ENCODE measurements at regions not wholly inside any gene's neighbourhood (a gene's known extent, or its start where the extent isn't known, plus 50 kb on each side); places are given as distances from the start of the nearest gene placed in this dataset.
"Not testable (repeated sequence)": the region's sequence is repeated elsewhere in the genome, so short reads cannot be mapped to it uniquely, and the experiment has no call there.

DNA sequence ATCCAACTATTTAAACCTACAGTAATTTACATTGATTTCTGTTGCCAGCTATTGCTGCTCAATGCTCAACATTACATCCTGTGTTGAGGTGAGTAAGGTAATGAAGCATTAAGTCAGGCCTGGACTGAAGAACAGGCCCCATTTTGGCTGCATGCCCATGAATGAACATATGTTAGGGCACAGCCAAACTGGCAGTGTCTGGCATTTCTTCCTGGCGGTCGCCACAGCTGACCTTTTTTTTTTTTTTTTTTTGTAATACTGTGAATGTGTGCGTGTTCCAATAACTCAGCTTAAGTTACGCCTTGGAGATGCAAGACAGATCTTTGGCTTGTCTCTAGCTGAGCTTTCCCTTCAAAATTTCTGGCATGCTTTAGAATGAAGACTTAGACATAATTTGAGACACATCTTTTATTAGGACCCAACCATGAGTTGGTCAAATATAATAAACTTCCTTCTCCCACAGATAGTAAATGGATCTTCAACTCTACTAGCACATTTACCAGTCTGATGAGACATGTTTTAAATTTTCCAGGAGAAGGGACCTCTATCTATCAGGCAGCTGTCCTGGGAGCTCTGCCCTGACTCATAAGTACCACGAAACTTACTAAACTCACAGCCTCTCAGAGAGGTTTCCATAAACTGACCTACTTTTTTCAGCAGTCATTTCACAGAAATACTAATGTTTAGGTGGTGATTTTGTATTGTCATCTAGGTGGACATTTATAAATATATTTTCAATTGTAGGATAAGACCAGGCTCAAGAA lies 341.1 kb upstream of the RUNX1 start:
- TF ChIP-seq, protein P1, sequence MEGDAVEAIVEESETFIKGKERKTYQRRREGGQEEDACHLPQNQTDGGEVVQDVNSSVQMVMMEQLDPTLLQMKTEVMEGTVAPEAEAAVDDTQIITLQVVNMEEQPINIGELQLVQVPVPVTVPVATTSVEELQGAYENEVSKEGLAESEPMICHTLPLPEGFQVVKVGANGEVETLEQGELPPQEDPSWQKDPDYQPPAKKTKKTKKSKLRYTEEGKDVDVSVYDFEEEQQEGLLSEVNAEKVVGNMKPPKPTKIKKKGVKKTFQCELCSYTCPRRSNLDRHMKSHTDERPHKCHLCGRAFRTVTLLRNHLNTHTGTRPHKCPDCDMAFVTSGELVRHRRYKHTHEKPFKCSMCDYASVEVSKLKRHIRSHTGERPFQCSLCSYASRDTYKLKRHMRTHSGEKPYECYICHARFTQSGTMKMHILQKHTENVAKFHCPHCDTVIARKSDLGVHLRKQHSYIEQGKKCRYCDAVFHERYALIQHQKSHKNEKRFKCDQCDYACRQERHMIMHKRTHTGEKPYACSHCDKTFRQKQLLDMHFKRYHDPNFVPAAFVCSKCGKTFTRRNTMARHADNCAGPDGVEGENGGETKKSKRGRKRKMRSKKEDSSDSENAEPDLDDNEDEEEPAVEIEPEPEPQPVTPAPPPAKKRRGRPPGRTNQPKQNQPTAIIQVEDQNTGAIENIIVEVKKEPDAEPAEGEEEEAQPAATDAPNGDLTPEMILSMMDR (IDR thresholded peaks at IDR 0.05): no peak
- TF ChIP-seq POLR2A (IDR thresholded peaks at IDR 0.05): no peak
- no peak overlapping the region for H3K27ac ChIP-seq
- no peaks in the 10 kb centered on the region for H3K9me3 ChIP-seq
- H3K27me3 ChIP-seq: no peaks in the 10 kb centered on the region
- no peak overlapping the region for H3K4me3 ChIP-seq (replicated peaks in 1 of 3)
- peak; percentile 29 to 30 for DNase-seq
- H3K4me1 ChIP-seq: no peaks in the 10 kb centered on the region
- H3K36me3 ChIP-seq: no peaks in the 10 kb centered on the region
- intact Hi-C loops (cut with DNase I): loop anchor here (10.0 kb wide), 1 partner anchor 645 kb away; no protein-coding TSS in a partner anchor
- 62 to 68% methylated on average over 5 of the region's 5 CpGs for WGBS, 2 donors

DNA sequence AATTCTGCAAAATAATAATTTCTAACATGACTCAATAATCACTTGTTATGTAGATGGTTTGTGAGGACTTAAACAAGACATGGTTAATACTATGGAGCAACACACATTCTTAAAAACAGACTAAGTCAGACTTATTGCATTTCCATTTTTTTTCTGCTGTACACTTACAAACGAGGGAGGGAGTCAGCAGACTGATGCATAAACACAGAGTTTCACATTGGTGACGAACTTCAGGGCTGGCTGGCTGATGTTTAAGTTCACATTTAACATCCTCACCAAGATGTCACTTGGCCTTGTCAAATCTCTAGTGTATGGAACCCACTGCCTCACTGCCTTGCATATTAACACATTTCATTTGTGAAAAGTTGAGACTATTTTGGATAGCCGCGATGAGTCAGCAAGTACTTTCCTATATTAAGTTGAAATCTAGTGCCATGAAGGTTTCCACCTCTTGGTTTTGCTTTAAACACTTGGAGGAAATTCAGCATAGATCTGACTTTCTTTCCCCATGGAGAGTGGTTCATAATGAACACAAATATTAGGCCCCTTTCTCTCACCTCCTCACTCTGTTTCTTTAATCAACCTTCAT lies 337.5 kb upstream of the RUNX1 start:
- WGBS, 2 donors: 91 to 93% methylated on average over 4 of the region's 4 CpGs
- TF ChIP-seq, protein P1 (IDR thresholded peaks at IDR 0.05): no peak
- no peak for TF ChIP-seq POLR2A (IDR thresholded peaks at IDR 0.05)

DNA sequence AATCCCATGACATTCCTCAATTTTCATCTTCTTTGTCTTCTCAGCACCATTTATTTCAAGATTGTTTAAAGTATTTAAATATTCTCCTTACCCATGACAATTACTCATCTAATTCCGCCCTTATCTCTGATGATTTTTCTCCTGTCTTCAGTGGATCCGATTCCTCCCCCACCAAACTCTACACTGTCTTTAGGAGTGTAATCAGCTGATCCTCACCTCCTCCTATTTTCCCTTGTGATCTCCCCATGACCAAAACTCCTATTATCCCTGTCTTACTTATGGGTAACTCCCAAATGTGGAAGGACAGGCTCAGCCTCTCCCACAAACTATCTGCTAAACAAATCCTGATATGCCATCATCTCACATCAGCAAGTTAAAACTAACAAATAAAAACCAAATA lies 335.3 kb upstream of the RUNX1 start:
- intact Hi-C loops (cut with DNase I): no loop called here
- no peak for DNase-seq
- WGBS, 2 donors: 88 to 92% methylated on average over 2 of the region's 2 CpGs
- TF ChIP-seq, protein P1 (IDR thresholded peaks at IDR 0.05): no peak
- no peak for TF ChIP-seq POLR2A (IDR thresholded peaks at IDR 0.05)
- Histone ChIP-seq H3K36me3 (no peaks in the 10 kb centered on the region), H3K27ac (no peak overlapping the region), H3K27me3 (no peaks in the 10 kb centered on the region), H3K9me3 (no peaks in the 10 kb centered on the region), H3K4me1 (no peaks in the 10 kb centered on the region), H3K4me3 (replicated peaks in 1 of 3) (no peak overlapping the region)

More for the DNA sequence above, 337.5 kb upstream of the RUNX1 start:
- DNase-seq: no peak
- H3K4me1 ChIP-seq: no peaks in the 10 kb centered on the region
- intact Hi-C loops (cut with DNase I): no loop called here
- H3K36me3 ChIP-seq: no peaks in the 10 kb centered on the region
- H3K9me3 ChIP-seq: no peaks in the 10 kb centered on the region
- H3K4me3 ChIP-seq (replicated peaks in 1 of 3): no peak overlapping the region
- no peak overlapping the region for H3K27ac ChIP-seq
- no peaks in the 10 kb centered on the region for H3K27me3 ChIP-seq

DNA sequence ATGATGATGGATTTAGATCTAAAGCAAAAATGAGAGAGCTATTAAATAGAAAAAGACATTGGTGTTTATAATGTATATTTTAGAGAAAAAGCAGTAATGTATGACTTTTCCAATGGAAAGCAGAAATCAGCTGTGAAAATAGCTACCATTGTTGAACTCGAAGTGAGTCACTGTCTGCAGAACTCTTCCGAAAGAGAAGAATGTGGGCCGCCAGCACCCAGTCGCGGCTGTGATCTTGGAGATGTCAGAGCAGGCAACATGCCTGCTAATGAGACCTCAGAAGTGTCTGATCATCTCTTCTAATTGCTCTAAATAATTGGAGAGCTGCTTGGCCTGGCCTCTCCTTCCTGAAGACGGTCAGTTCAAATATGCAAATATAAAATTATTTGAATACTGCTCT lies 333.6 kb upstream of the RUNX1 start:
- Histone ChIP-seq H3K36me3 (no peaks in the 10 kb centered on the region), H3K27ac (no peak overlapping the region), H3K4me1 (no peaks in the 10 kb centered on the region), H3K27me3 (no peaks in the 10 kb centered on the region), H3K9me3 (no peaks in the 10 kb centered on the region), H3K4me3 (replicated peaks in 1 of 3) (no peak overlapping the region)
- no peak for DNase-seq
- WGBS, 2 donors: 87 to 90% methylated on average over 6 of the region's 6 CpGs
- intact Hi-C loops (cut with DNase I): no loop called here
- TF ChIP-seq, protein P1 (IDR thresholded peaks at IDR 0.05): no peak
- TF ChIP-seq POLR2A (IDR thresholded peaks at IDR 0.05): no peak

DNA sequence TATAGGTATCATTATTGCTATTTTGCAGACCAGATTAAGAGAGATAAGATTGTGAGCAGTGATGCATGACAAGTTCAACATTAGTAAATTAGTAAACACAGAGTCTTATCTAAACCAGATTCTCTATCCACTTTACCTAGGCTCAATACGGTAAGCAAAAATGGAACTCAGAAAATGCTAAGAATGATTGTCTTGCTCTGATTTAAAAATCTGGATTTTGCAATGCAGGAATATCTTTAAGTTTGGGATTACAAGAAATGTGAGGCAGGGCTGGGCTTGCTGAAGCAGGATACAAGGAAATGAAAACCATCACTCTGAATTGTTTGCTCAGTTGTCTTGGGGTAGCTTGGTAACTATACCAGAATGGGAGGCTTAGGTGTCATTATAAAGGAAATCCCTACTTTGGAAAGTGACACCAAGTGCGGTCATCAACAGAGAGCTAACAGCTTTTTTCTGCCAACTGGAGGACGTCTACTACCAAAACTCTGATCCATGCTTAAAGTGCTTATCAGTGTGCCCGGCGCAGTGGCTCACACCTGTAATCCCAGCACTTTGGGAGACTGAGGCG lies 332.7 kb upstream of the RUNX1 start:
- H3K9me3 ChIP-seq: no peaks in the 10 kb centered on the region
- no peak overlapping the region for H3K27ac ChIP-seq
- H3K36me3 ChIP-seq: no peaks in the 10 kb centered on the region
- H3K27me3 ChIP-seq: no peaks in the 10 kb centered on the region
- no peak for DNase-seq
- WGBS, 2 donors: 56 to 87% methylated on average over 6 of the region's 6 CpGs
- H3K4me3 ChIP-seq (replicated peaks in 1 of 3): no peak overlapping the region
- TF ChIP-seq, protein P1 (IDR thresholded peaks at IDR 0.05): no peak
- no peak for TF ChIP-seq POLR2A (IDR thresholded peaks at IDR 0.05)
- intact Hi-C loops (cut with DNase I): no loop called here
- no peaks in the 10 kb centered on the region for H3K4me1 ChIP-seq

DNA sequence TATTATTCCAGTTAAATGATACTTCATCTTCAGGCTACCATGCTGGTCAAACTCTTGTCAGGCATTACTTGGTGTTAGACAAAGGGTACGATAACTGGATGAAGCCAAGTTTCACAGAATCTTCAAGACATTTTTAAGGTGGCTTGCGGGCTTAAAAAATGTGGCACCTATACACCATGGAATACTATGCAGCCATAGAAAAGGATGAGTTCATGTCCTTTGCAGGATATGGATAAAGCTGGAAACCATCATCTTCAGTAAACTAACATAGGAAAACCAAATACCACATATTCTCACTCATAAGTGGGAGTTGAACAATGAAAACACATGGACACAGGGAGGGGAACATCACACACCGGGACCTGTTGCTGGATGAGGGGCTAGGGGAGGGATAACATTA lies 331.2 kb upstream of the RUNX1 start:
- H3K27ac ChIP-seq; DNase-seq; H3K27me3 ChIP-seq; intact Hi-C loops (cut with DNase I); H3K4me3 ChIP-seq (replicated peaks in 1 of 3); H3K36me3 ChIP-seq; H3K9me3 ChIP-seq; H3K4me1 ChIP-seq: not testable (repeated sequence)
- 97 to 98% methylated on average over 3 of the region's 3 CpGs for WGBS, 2 donors

All from thyroid gland (tissue), 4 donors.